HG03378 (cell line): ENCODE measurements at regions not wholly inside any gene's neighbourhood (a gene's known extent, or its start where the extent isn't known, plus 50 kb on each side); places are given as distances from the start of the nearest gene placed in this dataset.

Experiments
- ATAC-seq: cut with Tn5 transposase; IDR thresholded peaks from one replicate; pipeline ENCODE4 v1.9.1; 2021; ENCODE audit warnings: mild to moderate bottlenecking, moderate library complexity; ENCODE audit not compliant: unreplicated experiment

DNA sequence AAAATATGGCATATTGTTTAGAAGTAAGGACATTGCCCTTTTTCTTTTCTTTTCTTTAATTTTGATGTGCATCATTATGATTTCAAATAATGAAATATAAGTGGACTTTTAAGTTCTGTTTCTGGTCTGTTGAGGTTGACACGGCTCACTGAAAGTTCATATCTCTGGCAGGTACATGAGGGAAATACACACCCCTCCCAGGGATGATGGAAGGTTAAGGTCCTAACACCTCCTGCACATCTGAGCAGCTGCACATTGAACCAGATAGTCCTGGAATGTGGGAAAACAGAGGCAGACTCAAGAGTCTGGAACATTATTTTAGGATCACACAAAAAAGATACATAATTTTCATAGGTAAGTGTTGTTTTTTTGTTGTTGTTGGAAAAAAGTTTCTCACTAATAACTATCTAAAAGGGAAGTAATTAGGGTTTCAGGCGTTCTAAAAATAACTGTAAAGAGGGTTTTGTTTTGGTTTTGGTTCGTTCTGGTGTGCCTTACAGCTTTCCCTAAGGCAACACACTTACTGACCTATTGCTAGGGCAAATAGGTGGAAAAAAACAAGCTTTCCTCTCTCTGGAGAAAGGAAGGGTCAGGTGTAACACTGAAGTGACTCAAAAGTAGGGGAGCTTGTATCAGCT lies 201.2 kb upstream of the PRKCQ start:
- ATAC-seq: peak; percentile 66

DNA sequence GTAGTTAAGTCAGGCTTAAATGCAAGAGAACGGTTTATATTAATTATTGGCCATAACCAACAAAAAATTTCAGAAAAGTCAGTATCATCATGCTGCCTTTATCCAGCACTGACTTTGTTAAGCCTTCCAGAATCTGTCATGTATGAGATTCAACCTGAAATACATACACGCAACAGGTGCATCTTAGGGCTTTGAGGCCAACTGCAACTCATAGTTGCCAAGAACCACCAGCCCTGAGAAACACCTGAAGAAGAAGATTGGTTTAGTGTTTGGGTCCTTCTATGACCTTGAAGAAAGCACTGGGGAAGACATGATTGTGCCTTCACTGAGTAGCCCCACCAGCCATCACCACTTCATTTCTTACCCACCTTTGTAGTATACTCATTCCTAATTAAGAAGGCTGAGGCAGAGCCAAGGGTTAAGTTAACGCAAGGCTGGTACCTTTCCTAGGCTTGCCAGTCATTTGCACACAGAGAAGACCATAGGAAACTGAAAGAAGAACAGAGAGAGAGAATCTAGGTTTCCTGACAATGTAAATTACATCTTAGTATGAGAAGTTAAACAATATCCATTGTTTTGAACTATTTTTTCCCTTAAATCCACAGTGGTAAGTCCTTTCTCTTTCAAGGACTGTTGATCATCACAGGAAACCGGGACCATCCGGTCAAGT lies 200.1 kb upstream of the PRKCQ start:
- ATAC-seq: no peak

- no peak for ATAC-seq
These were observed 199.1 kb upstream of the PRKCQ start for GRCh38 chr10:6778992-6779701.

GRCh38 chr10:6776170-6776569 lies 196.1 kb upstream of the PRKCQ start:
- ATAC-seq: no peak

- ATAC-seq: no peak
These were observed 194.3 kb upstream of the PRKCQ start for GRCh38 chr10:6774406-6774805.

DNA sequence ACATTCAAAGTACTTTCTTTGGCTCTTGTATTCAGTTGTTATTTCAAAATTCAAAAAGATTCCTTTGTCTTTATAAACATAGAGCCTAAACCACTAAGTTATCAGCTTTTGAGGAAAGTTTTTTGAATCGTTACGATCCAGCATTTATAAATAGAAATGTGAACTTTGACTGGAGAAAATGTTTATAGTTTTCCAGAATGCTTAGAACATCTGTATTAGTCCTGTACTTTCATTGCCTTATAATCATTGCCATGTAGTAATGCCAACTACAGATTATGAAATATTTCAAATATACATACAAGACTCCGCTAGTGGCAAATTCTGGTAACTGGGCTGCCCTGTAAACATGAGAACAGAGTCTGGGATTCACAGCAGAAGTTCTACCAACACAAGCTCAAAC lies 191.3 kb upstream of the PRKCQ start:
- no peak for ATAC-seq

DNA sequence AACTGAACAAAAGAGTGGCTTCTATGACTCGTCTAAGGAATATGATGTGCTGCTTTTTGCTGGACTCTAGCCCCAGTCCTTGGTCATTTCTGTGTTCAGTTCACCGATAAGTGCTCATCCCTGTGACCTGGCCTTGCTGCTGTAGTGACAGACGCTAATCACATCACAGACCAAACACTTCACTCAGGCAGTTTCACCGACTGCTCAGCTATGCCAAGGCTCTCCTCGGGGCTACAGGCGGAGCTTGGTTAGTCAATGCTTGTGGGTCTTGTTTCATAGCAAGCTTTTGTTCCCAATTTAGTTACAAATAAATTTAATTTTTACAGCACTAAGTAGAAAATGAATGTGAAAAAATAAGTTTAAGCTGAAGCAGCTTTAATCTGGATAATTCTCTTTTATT lies 190.8 kb upstream of the PRKCQ start:
- ATAC-seq: no peak

DNA sequence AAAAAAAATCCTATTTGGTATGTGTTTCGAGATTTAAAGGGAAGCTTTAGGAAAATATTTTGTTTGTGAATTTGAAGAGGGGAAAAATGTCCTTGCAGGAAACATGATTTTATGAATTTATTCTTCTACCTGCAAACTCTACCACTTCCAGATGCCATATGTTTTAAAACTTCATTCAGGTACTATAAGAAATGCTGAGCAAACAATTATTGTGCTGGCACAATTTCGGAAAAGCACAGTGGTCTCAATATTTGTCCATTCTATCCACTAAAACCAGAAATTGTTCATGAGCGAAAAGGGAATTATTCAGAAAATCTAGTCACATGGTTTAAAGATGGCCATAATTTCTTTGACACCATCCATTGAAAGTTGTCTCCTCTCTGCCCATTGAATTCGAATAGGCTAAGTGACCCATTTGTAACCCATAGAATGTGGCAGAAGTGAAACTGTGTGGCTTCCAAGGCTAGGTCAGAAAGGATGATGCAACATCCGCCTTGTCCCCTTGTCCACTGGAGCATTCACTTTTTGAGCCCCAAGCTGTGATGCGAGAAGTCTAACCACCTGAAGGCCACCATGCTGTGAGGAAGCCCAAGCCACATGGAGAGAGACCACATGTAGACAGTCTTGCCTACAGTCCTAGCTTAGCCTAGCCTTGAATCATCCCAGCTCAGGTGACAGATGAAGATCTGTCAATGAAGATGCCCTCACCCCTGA lies 189.8 kb upstream of the PRKCQ start:
- no peak for ATAC-seq

DNA sequence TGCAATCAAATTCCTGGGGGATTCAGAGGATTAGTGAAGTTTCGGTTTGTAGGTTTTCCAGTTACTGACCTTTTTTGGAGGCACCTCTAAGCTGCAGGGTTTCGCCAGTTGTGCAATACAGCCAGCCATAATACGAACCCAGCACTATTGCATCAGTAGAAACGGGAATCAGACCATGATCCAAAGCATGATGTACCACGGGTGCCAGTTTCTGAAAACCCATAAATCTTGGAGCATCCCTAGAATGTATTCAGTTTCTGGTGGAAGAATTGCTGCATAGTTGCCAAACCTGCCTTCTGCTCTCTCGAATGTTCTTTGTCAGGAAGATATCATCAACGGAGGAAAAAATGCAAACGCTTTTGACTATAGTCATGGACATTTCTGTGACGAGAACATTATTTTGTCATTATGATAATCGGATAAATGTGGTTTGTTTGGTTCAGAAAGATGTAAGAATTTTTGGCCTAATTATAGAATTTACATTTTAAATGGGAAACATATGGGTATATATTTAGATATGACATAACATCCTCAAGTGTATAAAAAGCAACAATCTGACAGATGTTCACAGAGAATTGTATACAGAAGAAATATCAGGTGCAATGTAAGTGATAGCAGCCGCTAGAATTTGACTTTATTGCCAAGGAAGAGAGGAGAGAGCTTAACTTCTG lies 186.2 kb upstream of the PRKCQ start:
- ATAC-seq: no peak

DNA sequence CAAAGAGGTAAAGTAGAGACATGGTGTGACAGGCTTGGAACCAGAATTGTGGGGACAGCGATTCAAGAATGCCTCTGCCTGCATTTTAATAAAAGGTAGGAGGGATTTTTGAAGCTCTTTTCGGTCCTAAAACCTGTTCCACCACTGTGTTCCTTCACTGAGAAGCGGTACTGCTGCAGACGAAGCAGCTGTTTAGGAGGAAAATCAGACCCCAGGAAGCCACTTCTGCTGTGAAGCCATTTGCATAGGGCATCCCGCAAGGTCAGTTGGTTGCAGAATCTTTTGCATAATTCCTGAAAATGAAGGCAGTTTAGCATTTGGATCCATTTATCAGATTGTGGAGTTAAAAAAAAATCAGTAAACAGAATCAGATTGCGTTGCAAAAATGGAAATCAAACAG lies 183.3 kb upstream of the PRKCQ start:
- ATAC-seq: no peak

DNA sequence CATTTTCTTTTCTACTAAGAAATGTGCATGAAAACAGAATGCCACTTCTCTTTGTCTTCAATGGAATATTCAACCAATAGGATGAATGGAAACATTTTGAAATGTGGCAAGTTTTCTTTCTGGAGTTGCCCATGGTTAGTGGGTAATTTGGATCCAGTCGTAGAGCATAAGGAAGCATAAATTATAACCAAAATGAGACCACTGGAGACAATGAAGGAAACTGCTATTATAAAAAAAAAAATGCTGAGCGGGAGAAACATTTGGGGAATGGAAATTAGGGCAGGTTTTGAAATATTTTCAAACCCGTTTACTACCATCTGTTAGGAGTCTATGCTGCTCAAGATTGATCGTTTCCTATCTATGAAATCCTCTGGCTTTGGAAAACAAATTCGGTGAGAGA lies 182.9 kb upstream of the PRKCQ start:
- no peak for ATAC-seq

DNA sequence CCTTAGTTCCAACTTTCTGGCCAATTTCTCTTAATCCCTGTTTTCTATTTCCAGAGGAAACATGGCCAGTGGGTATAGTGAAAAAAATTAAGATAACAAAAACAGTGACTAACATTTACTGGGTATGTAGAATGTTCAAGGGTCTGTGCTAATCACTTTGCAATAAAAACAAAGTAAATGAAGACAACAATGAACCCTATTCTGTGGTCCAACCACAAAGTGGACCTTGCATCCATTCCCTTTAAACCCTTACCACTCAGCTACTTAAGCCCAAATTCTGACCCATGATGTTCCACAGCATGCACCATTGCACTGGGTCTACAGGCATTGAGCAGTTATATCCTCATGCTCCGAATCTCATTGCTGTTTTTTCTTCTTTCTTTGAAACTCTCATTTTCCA lies 179.9 kb upstream of the PRKCQ start:
- no peak for ATAC-seq

GRCh38 chr10:6757158-6757557 lies 177.1 kb upstream of the PRKCQ start:
- no peak for ATAC-seq

GRCh38 chr10:6756716-6757115 lies 176.6 kb upstream of the PRKCQ start:
- ATAC-seq: no peak

DNA sequence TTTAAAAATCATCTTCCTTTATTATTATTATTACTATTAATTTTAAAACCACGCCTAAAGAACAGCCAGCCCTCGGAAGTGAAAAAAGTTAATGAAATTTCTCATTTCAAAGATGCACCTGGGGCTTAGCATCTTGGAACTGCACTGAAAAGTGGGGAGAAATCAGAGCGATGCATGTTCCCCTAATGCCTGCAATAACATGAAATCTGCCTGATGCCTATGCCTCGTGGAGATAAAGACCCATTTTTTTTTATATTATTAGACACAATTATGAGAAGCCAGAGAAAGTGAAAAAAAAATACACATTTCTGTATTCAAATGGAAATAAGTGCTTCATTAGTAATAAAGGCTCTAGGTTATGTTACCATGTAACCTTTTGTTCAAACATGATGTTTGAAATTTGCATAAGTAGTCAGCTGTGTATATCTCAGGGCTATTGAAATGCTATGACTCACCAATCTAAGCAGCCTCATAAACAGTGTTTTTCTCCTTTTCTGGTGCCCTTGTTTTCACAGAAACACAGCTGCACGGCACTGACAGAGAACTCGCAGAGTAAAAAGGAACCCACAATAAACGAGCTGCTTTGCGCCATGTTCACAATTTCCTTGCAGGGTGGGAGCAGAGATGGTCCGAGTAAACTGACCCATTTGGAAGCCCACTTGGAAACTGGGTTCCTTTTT lies 175.8 kb upstream of the PRKCQ start:
- no peak for ATAC-seq

DNA sequence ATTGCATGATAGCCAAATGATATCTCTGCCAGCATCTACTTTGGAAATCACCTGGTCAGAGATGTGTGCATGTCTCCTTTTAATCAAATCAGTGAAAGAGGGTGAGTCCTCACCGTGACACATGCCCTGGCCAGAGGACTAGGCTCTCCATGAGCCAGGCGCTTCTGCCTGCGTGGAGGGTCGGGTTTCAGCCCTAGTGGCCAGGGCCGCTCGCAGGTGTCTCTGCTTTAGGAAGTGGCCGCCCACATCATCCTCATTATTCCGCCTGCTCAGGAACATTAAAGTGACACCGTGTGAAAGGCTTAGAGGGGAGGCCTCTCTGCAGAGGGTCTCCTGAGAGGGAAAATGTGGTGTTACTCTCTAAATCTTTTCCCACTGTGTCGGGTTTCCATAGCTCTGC lies 173.6 kb upstream of the PRKCQ start:
- ATAC-seq: no peak

GRCh38 chr10:6751363-6751762 lies 171.3 kb upstream of the PRKCQ start:
- no peak for ATAC-seq

DNA sequence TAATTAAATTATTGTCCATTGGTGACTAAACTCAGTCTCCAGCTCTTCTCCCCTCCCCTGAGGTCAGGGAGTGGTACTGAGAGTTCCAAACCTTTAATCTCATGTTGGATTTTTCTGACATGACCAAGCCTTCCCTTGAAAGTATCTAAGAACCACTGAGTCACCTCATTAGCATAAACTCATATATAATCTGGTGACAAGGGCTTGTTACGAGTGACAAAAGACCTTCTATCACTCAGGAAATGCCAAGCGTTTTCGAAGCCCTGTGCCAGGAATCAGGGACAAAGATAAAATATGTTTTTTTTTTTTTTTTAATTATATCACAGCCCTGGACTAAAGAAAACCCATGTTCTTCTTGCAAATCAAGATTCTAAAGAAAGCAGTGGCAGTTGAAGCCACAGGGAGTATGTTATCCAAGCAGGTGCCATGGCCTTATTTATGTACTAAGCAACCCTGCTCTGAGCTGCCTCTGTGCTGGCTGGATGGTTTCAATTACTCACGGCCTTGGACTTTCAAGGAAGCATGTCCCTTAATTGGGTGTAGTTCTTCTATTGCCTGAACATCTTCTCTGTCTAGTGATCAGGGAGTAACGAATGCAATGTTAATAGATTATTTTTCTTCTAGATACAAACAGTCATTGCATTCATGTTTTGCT lies 169.0 kb upstream of the PRKCQ start:
- ATAC-seq: no peak

- no peak for ATAC-seq
These were observed 168.0 kb upstream of the PRKCQ start for GRCh38 chr10:6748029-6748428.

DNA sequence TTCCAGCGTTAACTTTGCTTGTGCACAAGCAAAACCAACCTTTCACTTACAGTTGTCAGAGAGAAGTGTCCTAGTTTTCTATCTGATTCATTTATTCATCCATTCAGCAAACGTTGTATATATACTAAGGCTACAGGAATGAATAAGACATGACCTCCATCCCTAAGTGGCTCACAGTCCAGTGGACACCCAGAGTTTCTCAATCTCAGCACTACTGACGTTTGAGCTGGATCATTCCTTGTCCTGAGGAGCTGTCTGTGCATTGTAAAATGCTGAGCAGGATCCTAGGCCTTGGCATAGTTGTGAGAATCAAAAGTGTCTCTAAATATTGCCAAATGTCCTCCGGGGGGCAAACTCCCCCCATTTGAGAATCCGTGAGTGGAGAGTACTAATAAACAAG lies 166.7 kb upstream of the PRKCQ start:
- no peak for ATAC-seq
